ENCODE measurements at regions not wholly inside any gene's neighbourhood (a gene's known extent, or its start where the extent isn't known, plus 50 kb on each side); places are given as distances from the start of the nearest gene placed in this dataset.

DNA sequence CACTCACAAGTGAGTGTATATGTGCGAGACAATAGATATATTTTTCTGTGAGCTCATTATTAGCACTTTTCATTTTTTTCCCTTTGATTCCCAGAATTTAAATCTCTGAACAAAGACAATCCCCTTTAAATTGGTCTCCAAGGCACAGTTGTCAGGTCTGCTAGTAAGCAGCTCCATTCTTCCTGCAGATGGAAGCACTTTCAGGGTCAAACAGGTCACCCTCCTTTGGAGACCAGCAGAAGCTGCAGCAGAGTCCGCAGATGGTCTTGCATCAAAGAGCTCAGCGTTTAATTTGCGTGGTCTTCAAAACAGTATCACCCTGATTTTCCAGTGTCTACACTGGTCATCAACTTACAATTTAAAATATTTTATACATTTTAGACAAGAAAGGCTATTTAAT lies 543.8 kb downstream of the ARL4A start:
- H3K79me2 ChIP-seq (ENCODE audit: control insufficient read depth, low read length), result no peaks in the 10 kb centered on the region
- H3K9me2 ChIP-seq (replicated peaks; ENCODE audit: control insufficient read depth, low read length), result no peaks in the 10 kb centered on the region
- H3K9me3 ChIP-seq (ENCODE audit: control insufficient read depth, insufficient read depth, low read length), result 0 out of 2 replicates have a peak, but pooled peaks cover 3% of the 10 kb centered on the region
- TF ChIP-seq, protein P1, sequence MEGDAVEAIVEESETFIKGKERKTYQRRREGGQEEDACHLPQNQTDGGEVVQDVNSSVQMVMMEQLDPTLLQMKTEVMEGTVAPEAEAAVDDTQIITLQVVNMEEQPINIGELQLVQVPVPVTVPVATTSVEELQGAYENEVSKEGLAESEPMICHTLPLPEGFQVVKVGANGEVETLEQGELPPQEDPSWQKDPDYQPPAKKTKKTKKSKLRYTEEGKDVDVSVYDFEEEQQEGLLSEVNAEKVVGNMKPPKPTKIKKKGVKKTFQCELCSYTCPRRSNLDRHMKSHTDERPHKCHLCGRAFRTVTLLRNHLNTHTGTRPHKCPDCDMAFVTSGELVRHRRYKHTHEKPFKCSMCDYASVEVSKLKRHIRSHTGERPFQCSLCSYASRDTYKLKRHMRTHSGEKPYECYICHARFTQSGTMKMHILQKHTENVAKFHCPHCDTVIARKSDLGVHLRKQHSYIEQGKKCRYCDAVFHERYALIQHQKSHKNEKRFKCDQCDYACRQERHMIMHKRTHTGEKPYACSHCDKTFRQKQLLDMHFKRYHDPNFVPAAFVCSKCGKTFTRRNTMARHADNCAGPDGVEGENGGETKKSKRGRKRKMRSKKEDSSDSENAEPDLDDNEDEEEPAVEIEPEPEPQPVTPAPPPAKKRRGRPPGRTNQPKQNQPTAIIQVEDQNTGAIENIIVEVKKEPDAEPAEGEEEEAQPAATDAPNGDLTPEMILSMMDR (IDR thresholded peaks at IDR 0.05; ENCODE audit: low read depth, low read length, poor library complexity, severe bottlenecking), result no peak
- TF ChIP-seq EZH2phosphoT487 (IDR thresholded peaks at IDR 0.05; ENCODE audit: borderline replicate concordance, low read length), result no peak
- H3K4me3 ChIP-seq (ENCODE audit: low read length), result no peak overlapping the region
- H3F3A ChIP-seq (ENCODE audit: control insufficient read depth, insufficient read depth), result no peaks in the 10 kb centered on the region
- H4K20me1 ChIP-seq (ENCODE audit: control insufficient read depth, insufficient read depth, low read depth, low read length), result no peaks in the 10 kb centered on the region
- no peaks in the 10 kb centered on the region for H3K4me1 ChIP-seq (ENCODE audit: control insufficient read depth, low read length)
- no peaks in the 10 kb centered on the region for H3K36me3 ChIP-seq (ENCODE audit: control insufficient read depth, low read length)
- no peaks in the 10 kb centered on the region for H3K27me3 ChIP-seq (ENCODE audit: control insufficient read depth, low read length)
- no peak overlapping the region for H3K27ac ChIP-seq (ENCODE audit: low read depth, low read length)
- H3K4me2 ChIP-seq (ENCODE audit: low read length), result no peak overlapping the region

DNA sequence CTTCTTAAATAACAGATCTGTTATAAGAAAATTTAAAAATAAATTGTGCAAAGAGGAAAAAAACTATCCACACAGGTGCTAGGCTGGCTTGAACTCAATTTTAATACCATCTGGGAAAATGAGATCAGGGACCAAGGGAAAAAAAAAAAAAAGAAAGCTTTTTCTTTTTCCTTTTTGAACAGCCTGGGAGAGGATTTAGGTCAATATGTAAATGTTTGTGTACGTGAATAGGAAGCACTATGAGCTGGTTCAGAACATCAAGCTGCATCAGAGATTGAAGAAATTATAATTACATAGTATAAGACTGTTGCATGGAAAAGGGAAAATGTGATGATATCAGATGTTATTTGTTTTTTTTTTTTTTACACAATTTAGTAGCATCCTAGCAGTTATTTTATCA lies 548.0 kb downstream of the ARL4A start:
- no peaks in the 10 kb centered on the region for H3K4me1 ChIP-seq (ENCODE audit: control insufficient read depth, low read length)
- H3K9me3 ChIP-seq (ENCODE audit: control insufficient read depth, insufficient read depth, low read length), result no peaks in the 10 kb centered on the region
- no peak overlapping the region for H3K4me2 ChIP-seq (ENCODE audit: low read length)
- no peaks in the 10 kb centered on the region for H3F3A ChIP-seq (ENCODE audit: control insufficient read depth, insufficient read depth)
- no peak overlapping the region for H3K27ac ChIP-seq (ENCODE audit: low read depth, low read length)
- H3K27me3 ChIP-seq (ENCODE audit: control insufficient read depth, low read length), result no peaks in the 10 kb centered on the region
- TF ChIP-seq, protein P1 (IDR thresholded peaks at IDR 0.05; ENCODE audit: low read depth, low read length, poor library complexity, severe bottlenecking), result no peak
- TF ChIP-seq EZH2phosphoT487 (IDR thresholded peaks at IDR 0.05; ENCODE audit: borderline replicate concordance, low read length), result no peak
- no peaks in the 10 kb centered on the region for H4K20me1 ChIP-seq (ENCODE audit: control insufficient read depth, insufficient read depth, low read depth, low read length)
- H3K36me3 ChIP-seq (ENCODE audit: control insufficient read depth, low read length), result no peaks in the 10 kb centered on the region
- no peaks in the 10 kb centered on the region for H3K9me2 ChIP-seq (replicated peaks; ENCODE audit: control insufficient read depth, low read length)
- no peaks in the 10 kb centered on the region for H3K79me2 ChIP-seq (ENCODE audit: control insufficient read depth, low read length)
- H3K4me3 ChIP-seq (ENCODE audit: low read length), result no peak overlapping the region

DNA sequence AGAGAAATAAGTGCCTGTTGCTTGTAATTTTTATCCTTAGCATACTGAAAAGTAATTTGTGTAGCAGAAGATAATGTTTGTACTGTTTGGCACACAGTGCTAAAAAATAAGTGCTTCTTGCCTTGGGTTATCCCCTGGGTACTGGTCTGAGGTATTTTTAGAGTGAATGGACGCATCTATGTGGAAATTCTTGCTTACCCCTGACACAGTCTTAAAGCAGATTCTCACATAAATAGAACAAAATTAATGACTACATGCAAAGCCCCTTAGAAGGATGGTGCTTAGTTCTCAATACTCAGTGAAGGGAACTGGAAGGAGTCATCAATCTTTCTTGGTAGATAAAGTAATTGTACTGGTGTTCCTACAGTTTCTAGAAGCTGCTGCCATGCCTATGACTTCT lies 548.6 kb downstream of the ARL4A start:
- Histone ChIP-seq H3K9me2 (replicated peaks; ENCODE audit: control insufficient read depth, low read length) (no peaks in the 10 kb centered on the region), H3K79me2 (ENCODE audit: control insufficient read depth, low read length) (no peaks in the 10 kb centered on the region), H3K4me2 (ENCODE audit: low read length) (no peak overlapping the region), H3K36me3 (ENCODE audit: control insufficient read depth, low read length) (no peaks in the 10 kb centered on the region), H4K20me1 (ENCODE audit: control insufficient read depth, insufficient read depth, low read depth, low read length) (no peaks in the 10 kb centered on the region), H3K4me1 (ENCODE audit: control insufficient read depth, low read length) (no peaks in the 10 kb centered on the region), H3K27me3 (ENCODE audit: control insufficient read depth, low read length) (no peaks in the 10 kb centered on the region), H3K27ac (ENCODE audit: low read depth, low read length) (no peak overlapping the region), H3F3A (ENCODE audit: control insufficient read depth, insufficient read depth) (no peaks in the 10 kb centered on the region), H3K9me3 (ENCODE audit: control insufficient read depth, insufficient read depth, low read length) (no peaks in the 10 kb centered on the region), H3K4me3 (ENCODE audit: low read length) (no peak overlapping the region)
- TF ChIP-seq, protein P1 (IDR thresholded peaks at IDR 0.05; ENCODE audit: low read depth, low read length, poor library complexity, severe bottlenecking), result no peak
- TF ChIP-seq EZH2phosphoT487 (IDR thresholded peaks at IDR 0.05; ENCODE audit: borderline replicate concordance, low read length), result no peak

DNA sequence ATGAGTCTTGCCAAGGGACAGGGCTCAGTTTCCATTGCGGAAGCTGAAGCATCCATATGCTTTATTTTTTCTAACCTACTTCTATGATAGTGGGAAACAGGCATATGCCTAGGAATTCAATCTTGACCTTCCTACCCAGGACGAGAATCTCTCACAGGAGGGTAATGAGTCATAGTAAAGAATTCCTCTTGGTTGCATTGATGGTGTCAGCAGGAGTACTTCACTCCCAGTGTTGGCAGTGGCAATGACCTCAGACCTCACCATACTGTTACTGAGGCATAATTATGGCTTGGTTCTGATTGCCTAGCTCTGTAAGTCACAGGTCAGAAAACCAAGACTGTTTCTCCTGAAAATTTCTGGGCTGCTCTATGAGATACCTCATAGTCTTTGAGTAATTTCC lies 552.9 kb downstream of the ARL4A start:
- no peak overlapping the region for H3K4me3 ChIP-seq (ENCODE audit: low read length)
- H3K27me3 ChIP-seq (ENCODE audit: control insufficient read depth, low read length), result no peaks in the 10 kb centered on the region
- H3K27ac ChIP-seq (ENCODE audit: low read depth, low read length), result no peak overlapping the region
- H3K9me3 ChIP-seq (ENCODE audit: control insufficient read depth, insufficient read depth, low read length), result no peaks in the 10 kb centered on the region
- H3K4me2 ChIP-seq (ENCODE audit: low read length), result no peak overlapping the region
- TF ChIP-seq, protein P1 (IDR thresholded peaks at IDR 0.05; ENCODE audit: low read depth, low read length, poor library complexity, severe bottlenecking), result no peak
- no peak for TF ChIP-seq EZH2phosphoT487 (IDR thresholded peaks at IDR 0.05; ENCODE audit: borderline replicate concordance, low read length)
- H3K36me3 ChIP-seq (ENCODE audit: control insufficient read depth, low read length), result no peaks in the 10 kb centered on the region
- H3K9me2 ChIP-seq (replicated peaks; ENCODE audit: control insufficient read depth, low read length), result no peaks in the 10 kb centered on the region
- no peaks in the 10 kb centered on the region for H3F3A ChIP-seq (ENCODE audit: control insufficient read depth, insufficient read depth)
- no peaks in the 10 kb centered on the region for H4K20me1 ChIP-seq (ENCODE audit: control insufficient read depth, insufficient read depth, low read depth, low read length)
- no peaks in the 10 kb centered on the region for H3K4me1 ChIP-seq (ENCODE audit: control insufficient read depth, low read length)
- H3K79me2 ChIP-seq (ENCODE audit: control insufficient read depth, low read length), result no peaks in the 10 kb centered on the region

Measured in DOHH2 (cell line).